Activated CD4-positive, alpha-beta T cell treated with anti-CD3 and anti-CD28 coated beads, Interleukin-2, amount 50 U/mL, for 4 hours (primary cell): ENCODE measurements at regions not wholly inside any gene's neighbourhood (a gene's known extent, or its start where the extent isn't known, plus 50 kb on each side); places are given as distances from the start of the nearest gene placed in this dataset.

Experiments used
- DNase-seq, 2 experiments: peaks; one replicate each; pipeline ENCODE4 v3.0.0-alpha.2; 2020

DNA sequence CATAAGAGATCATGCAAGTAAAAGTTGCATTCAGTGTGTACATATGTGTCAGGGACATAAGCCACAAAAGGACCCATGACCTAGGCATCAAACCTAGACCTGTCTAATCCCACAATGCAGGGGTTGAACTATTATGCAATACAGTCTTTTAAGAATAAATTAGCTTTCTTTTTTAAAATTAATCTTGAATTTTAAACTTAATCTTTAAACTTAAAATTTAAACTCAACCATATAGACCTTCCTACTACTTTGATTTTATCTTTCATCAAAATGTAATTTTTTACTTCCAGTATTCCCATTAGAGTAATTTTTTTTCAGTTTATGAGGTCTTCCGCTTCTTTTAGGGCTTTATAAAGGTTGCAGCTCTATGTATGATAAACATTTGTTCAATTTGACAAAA lies 702.9 kb downstream of the SUCLG1 start:
- no peak for DNase-seq

DNA sequence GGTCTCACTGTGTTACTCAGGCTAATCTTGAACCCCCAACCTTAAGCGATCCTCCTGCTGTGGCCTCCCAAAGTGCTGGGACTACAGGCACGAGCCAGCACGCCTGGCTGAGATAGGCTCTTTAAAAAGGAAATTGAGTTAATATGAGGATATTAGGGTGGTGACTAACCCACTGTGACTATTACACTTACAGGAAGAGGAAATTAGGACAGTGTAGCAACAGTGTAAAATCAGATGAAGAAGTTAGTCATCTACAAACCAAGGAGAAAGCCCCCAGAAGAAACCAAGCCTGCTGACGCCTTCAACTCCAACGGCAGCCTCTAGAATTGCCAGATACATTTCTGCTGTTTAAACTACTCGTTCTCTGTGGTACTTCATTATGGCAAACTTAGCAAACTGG lies 711.9 kb downstream of the SUCLG1 start:
- DNase-seq, result no peak

DNA sequence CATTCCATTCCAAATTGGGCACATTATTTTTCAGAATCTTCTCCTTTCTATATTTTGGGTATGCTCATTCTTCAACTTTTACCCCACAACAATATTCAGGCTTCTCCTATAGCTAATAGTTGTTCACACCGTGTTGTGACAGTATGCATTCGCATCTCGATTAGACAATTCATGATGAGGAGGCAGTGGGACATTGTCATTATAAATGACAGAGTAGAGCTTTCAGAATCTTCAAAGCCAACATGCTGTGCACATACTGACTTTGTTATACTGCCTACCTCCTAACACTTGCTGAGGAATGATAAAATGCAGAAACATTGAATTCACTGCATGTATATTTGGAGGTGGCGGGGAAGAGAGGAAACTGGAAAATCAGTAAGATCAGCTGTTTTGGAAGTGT lies 714.2 kb downstream of the SUCLG1 start:
- no peak for DNase-seq

DNA sequence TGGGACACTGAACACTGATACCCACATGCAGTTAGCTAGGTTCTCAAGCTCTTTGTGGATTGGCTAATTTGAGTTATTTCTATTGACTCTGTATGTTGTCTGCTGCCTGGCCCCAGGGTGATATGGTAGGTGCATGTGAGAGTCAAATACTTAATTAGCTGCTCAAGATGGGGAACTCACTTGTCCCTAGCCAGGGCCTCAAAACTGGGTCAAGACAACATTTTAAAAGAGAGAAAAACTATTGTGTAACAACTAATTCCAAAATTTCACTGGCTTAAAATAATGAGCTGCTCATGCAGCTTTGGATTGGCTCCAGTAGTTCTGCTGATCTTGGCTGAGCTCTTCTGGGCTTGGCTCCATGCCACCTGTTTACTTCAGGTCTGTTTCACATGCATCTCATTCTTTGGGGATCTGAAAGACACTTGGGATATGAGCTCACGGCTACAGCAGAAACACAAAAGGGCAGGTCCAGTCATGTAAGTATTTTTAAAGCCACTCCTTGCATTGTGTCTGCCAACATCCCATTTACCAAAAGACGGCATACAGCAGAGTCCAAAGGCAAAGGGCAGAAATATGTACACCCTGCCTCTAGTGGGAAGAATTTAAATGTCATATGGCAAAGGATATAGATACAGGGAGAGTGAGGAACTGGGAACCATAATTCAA lies 716.8 kb downstream of the SUCLG1 start:
- DNase-seq, result no peak

DNA sequence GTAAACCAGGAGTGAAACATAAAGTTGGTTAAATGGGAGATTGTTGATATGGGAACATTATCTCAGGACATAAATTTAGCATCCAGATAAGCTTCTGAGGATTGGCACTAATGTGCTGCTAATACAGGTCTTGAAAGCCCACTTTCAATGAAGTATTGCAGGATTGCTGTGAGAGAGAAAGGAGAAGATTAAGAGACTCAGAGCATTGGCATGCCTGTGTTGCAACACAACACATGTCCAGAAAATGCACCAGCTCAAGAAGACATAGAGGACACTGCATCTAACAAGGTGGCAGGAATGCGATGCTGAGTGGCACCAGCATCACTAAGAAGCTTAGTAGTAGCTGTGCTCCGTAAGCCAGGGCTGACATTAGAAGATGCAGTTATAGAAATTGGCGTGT lies 728.9 kb downstream of the SUCLG1 start:
- DNase-seq, result no peak

- DNase-seq, result no peak
Observed at GRCh38 chr2:83725735-83726134, 733.3 kb downstream of the SUCLG1 start.

GRCh38 chr2:83705146-83705545 lies 753.9 kb downstream of the SUCLG1 start:
- no peak for DNase-seq

DNA sequence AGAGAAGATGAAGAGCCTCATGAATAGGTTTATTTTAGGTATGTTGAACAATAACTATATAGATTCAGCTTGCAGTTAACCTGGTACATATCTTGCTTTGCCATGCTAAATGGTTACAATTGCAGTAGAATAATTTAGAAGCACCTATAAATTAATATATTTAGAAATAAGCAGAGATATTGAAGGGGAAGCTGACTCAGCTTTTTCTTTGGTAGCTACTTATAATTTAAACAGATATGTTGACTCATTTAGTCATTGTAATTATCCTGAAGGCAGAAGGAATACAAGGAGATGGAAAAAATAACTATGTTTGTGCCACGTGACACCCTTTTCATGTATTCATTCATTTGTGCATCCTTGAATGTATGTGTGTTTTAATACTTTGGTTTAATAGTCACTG lies 755.5 kb downstream of the SUCLG1 start:
- DNase-seq, result no peak

- no peak for DNase-seq
Observed at GRCh38 chr2:83696838-83697237, 762.2 kb downstream of the SUCLG1 start.

DNA sequence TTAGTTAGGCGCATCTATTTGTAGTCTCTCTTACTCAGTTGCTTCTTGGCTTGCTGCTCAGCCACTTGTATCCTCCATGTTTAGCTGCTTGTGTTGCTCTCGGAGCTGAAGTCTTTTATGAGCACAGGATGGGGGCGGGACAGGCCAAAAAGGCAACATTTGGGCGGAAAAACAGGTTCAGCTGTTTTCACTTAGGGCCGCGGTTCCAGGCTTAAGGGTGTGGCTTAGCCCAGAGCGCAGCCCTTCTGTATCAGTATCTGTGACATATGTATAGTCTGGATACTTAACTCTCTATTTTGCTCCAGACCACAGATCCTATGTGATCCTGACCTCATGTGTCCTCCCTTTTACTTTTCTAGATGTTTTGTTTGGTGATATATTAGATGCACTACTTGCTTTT lies 763.5 kb downstream of the SUCLG1 start:
- no peak for DNase-seq

DNA sequence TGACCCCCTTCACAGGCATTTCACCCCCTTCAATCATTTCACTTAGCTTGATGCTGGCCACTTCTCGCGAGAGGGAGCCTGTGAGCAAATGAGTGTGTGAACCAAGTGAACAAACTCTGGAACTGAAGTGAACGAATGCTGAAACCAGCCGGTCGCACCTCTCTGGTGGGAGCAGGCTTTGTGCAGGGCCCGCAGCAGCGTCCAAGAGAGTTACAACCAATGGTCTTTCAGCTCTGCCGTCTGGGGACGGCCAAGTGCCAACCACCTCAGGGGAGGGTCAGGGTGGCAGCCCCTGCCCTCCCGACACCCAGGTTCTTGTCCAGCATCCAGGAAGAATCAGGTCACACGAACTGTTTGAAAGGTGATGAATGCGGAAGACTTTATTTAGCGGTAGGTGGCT lies 764.0 kb downstream of the SUCLG1 start:
- DNase-seq, result no peak

- DNase-seq, result no peak
Observed at GRCh38 chr2:83689402-83689801, 769.7 kb downstream of the SUCLG1 start.

GRCh38 chr2:83686863-83687262 lies 772.2 kb downstream of the SUCLG1 start:
- no peak for DNase-seq

DNA sequence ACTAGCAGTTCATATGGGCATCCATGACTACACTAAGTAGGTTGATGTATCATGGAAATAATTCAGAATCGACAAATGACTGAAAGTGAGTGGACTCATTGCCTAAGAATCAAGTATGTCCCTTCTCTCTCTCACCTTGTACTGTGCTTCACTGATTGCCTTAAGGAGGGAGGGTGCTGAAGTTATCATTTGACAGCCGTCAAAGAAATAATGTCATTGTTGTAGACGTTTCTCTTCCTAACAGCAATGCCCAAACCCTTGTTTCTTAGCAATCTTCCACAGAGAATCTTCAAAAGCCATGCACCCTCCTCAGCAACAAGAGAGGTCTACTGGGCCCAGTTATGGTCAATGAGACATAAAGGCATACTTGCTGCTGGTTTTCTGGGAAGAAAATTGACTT lies 785.0 kb downstream of the SUCLG1 start:
- DNase-seq, result no peak

GRCh38 chr2:83665894-83666293 lies 793.2 kb downstream of the SUCLG1 start:
- DNase-seq, result no peak

DNA sequence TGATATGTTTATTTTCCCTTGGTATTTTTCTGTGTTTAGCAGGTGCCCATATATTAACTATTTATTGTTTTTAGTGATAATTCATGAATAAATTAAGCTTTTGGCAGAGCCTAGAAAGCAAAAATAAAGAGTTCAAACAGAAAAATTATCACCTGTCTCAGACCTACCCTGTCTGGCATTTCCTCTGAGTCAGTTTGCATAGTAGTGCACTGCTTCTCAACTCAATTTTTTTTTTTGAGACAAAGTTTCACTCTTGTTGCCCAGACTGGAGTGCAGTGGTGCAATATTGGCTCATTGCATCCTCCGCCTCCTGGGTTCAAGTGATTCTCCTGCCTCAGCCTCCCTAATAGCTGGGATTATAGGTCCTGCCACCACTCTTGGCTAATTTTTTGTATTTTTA lies 793.9 kb downstream of the SUCLG1 start:
- no peak for DNase-seq

GRCh38 chr2:83661711-83662110 lies 797.4 kb downstream of the SUCLG1 start:
- DNase-seq, result no peak

- DNase-seq, result no peak
Observed at GRCh38 chr2:83654091-83654611, 804.9 kb downstream of the SUCLG1 start.

- DNase-seq, result no peak
Observed at GRCh38 chr2:83650898-83651297, 808.2 kb downstream of the SUCLG1 start.

DNA sequence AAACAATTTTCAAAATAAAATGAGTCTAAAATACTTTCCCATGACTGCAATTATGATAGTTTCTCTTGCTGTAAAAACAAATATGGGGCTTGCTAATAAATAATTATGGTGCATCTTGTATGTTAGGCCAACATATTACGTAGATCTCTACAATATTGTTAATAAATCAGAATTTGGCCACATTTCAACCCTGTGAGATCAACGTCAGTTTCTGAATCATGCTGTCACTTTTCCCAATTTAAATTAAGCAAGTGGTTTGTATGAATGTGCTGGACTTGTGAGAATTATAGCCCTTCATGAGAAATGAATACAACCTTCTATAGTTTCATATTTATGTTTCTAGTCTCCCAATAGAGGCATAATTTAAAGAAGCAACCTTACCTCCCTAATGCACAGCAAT lies 808.9 kb downstream of the SUCLG1 start:
- no peak for DNase-seq

DNA sequence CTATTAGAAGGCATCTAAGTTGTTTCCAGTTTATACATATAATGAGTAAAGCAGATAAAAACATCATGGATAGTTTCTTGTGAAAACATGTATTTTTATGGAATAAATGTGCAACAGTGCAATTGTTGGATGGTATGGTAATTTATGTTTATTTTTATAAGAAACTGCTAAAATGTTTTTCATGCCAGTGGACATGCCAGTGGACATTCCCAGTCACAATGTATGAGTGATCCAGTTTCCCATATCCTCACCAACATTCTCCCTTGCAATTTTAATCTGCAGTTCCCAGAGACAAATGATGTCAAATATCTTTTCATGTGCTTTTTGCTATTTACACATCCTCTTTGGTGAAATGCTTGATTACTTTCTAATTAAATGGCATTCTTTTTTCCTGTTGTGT lies 818.6 kb downstream of the SUCLG1 start:
- DNase-seq, result no peak

DNA sequence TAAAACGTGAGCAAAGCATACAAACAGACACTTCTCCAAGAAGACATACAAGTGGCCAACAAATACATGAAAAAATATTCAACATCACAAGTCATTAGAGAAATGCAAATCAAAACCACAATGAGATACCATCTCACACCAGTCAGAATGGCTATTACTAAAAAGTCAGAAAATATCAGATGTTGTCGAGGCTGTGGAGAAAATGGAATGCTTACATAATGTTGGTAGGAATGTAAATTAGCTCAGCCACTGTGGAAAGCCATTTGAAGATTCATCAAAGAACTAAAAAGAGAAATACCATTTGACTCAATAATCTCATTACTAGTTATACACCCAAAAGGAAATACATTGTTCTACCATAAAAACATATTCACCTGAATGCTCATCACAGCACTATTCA lies 825.7 kb downstream of the SUCLG1 start:
- DNase-seq, result no peak

GRCh38 chr2:83630351-83630750 lies 828.7 kb downstream of the SUCLG1 start:
- no peak for DNase-seq

DNA sequence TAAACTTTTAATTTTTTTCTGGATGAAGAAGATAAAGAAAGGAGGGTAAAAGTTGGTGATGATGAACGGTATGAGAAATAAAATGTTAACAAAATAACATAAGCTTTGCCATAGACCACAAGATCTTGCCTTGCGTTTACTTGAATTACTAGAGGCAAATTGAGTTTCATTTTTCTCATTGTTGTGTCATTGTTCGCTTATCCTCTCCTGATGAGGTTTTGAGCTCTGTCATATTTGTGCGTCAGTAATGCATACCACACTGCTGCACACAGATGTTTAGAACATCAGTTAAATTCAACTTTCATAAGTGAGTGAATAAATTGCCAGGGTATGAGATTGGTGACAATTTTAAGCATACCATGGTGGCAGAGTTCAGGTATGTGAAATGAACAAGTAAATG lies 843.6 kb downstream of the SUCLG1 start:
- DNase-seq, result no peak

GRCh38 chr2:83613178-83613577 lies 845.9 kb downstream of the SUCLG1 start:
- no peak for DNase-seq
